ENCODE measurements at regions not wholly inside any gene's neighbourhood (a gene's known extent, or its start where the extent isn't known, plus 50 kb on each side); places are given as distances from the start of the nearest gene placed in this dataset.
A peak's percentile ranks its signal among the peaks of the same experiment; 100 is the strongest.

- DNase-seq, result no peak
- H3K9me3 ChIP-seq (replicated peaks; ENCODE audit: control insufficient read depth, low read depth, low read length), result no peaks in the 10 kb centered on the region
- WGBS (ENCODE audit: insufficient coverage), result no CpG with 5 or more reads among the region's 1 CpG
Observed at GRCh38 chr1:103218821-103219220, 110.5 kb upstream of the COL11A1 start.

GRCh38 chr1:103218369-103218768, 110.0 kb upstream of the COL11A1 start:
- Histone ChIP-seq H3K9me3 (replicated peaks; ENCODE audit: control insufficient read depth, low read depth, low read length) (no peaks in the 10 kb centered on the region), H3K27ac (ENCODE audit: low read length) (no peak overlapping the region), H3K27me3 (ENCODE audit: control insufficient read depth, insufficient read depth, low read length) (no peaks in the 10 kb centered on the region), H3K4me3 (ENCODE audit: low read length) (no peak overlapping the region), H3K4me1 (ENCODE audit: control insufficient read depth, insufficient read depth, low read length) (no peaks in the 10 kb centered on the region), H3K36me3 (ENCODE audit: control insufficient read depth, insufficient read depth, low read length) (no peaks in the 10 kb centered on the region)
- DNase-seq, result peak; percentile 66

More at GRCh38 chr1:103218821-103219220, 110.5 kb upstream of the COL11A1 start:
- Histone ChIP-seq H3K4me3 (ENCODE audit: low read length) (no peak overlapping the region), H3K36me3 (ENCODE audit: control insufficient read depth, insufficient read depth, low read length) (no peaks in the 10 kb centered on the region), H3K27ac (ENCODE audit: low read length) (no peak overlapping the region), H3K4me1 (ENCODE audit: control insufficient read depth, insufficient read depth, low read length) (no peaks in the 10 kb centered on the region), H3K27me3 (ENCODE audit: control insufficient read depth, insufficient read depth, low read length) (no peaks in the 10 kb centered on the region)

GRCh38 chr1:103211073-103211472, 102.8 kb upstream of the COL11A1 start:
- no CpG with 5 or more reads among the region's 1 CpG for WGBS (ENCODE audit: insufficient coverage)
- Histone ChIP-seq H3K36me3 (ENCODE audit: control insufficient read depth, insufficient read depth, low read length) (no peaks in the 10 kb centered on the region), H3K4me3 (ENCODE audit: low read length) (no peak overlapping the region), H3K9me3 (replicated peaks; ENCODE audit: control insufficient read depth, low read depth, low read length) (no peaks in the 10 kb centered on the region), H3K27ac (ENCODE audit: low read length) (no peak overlapping the region), H3K4me1 (ENCODE audit: control insufficient read depth, insufficient read depth, low read length) (no peaks in the 10 kb centered on the region), H3K27me3 (ENCODE audit: control insufficient read depth, insufficient read depth, low read length) (no peaks in the 10 kb centered on the region)
- DNase-seq, result no peak

- DNase-seq, result no peak
- Histone ChIP-seq H3K4me3 (ENCODE audit: low read length) (no peak overlapping the region), H3K27me3 (ENCODE audit: control insufficient read depth, insufficient read depth, low read length) (no peaks in the 10 kb centered on the region), H3K9me3 (replicated peaks; ENCODE audit: control insufficient read depth, low read depth, low read length) (no peaks in the 10 kb centered on the region), H3K27ac (ENCODE audit: low read length) (no peak overlapping the region), H3K4me1 (ENCODE audit: control insufficient read depth, insufficient read depth, low read length) (no peaks in the 10 kb centered on the region), H3K36me3 (ENCODE audit: control insufficient read depth, insufficient read depth, low read length) (no peaks in the 10 kb centered on the region)
- WGBS (ENCODE audit: insufficient coverage), result no CpG with 5 or more reads among the region's 2 CpGs
Observed at GRCh38 chr1:103208844-103209243, 100.5 kb upstream of the COL11A1 start.

GRCh38 chr1:103199001-103199400, 90.7 kb upstream of the COL11A1 start:
- no peak for DNase-seq
- Histone ChIP-seq H3K27me3 (ENCODE audit: control insufficient read depth, insufficient read depth, low read length) (no peaks in the 10 kb centered on the region), H3K36me3 (ENCODE audit: control insufficient read depth, insufficient read depth, low read length) (no peaks in the 10 kb centered on the region), H3K4me3 (ENCODE audit: low read length) (no peak overlapping the region), H3K4me1 (ENCODE audit: control insufficient read depth, insufficient read depth, low read length) (no peaks in the 10 kb centered on the region), H3K27ac (ENCODE audit: low read length) (no peak overlapping the region), H3K9me3 (replicated peaks; ENCODE audit: control insufficient read depth, low read depth, low read length) (no peaks in the 10 kb centered on the region)
- no CpG with 5 or more reads among the region's 1 CpG for WGBS (ENCODE audit: insufficient coverage)

GRCh38 chr1:103198076-103198475, 89.8 kb upstream of the COL11A1 start:
- Histone ChIP-seq H3K27ac (ENCODE audit: low read length) (no peak overlapping the region), H3K27me3 (ENCODE audit: control insufficient read depth, insufficient read depth, low read length) (no peaks in the 10 kb centered on the region), H3K4me1 (ENCODE audit: control insufficient read depth, insufficient read depth, low read length) (no peaks in the 10 kb centered on the region), H3K4me3 (ENCODE audit: low read length) (no peak overlapping the region), H3K9me3 (replicated peaks; ENCODE audit: control insufficient read depth, low read depth, low read length) (no peaks in the 10 kb centered on the region), H3K36me3 (ENCODE audit: control insufficient read depth, insufficient read depth, low read length) (no peaks in the 10 kb centered on the region)
- no peak for DNase-seq
- WGBS (ENCODE audit: insufficient coverage), result no CpG with 5 or more reads among the region's 2 CpGs

GRCh38 chr1:103197216-103197615, 88.9 kb upstream of the COL11A1 start:
- no peak overlapping the region for H3K27ac ChIP-seq (ENCODE audit: low read length)
- no CpG with 5 or more reads among the region's 2 CpGs for WGBS (ENCODE audit: insufficient coverage)
- H3K36me3 ChIP-seq (ENCODE audit: control insufficient read depth, insufficient read depth, low read length), result no peaks in the 10 kb centered on the region
- no peaks in the 10 kb centered on the region for H3K27me3 ChIP-seq (ENCODE audit: control insufficient read depth, insufficient read depth, low read length)
- H3K4me3 ChIP-seq (ENCODE audit: low read length), result no peak overlapping the region
- DNase-seq, result no peak
- no peaks in the 10 kb centered on the region for H3K4me1 ChIP-seq (ENCODE audit: control insufficient read depth, insufficient read depth, low read length)
- no peaks in the 10 kb centered on the region for H3K9me3 ChIP-seq (replicated peaks; ENCODE audit: control insufficient read depth, low read depth, low read length)

GRCh38 chr1:103194984-103195383, 86.7 kb upstream of the COL11A1 start:
- no peaks in the 10 kb centered on the region for H3K27me3 ChIP-seq (ENCODE audit: control insufficient read depth, insufficient read depth, low read length)
- no peak overlapping the region for H3K27ac ChIP-seq (ENCODE audit: low read length)
- H3K36me3 ChIP-seq (ENCODE audit: control insufficient read depth, insufficient read depth, low read length), result no peaks in the 10 kb centered on the region
- no peak overlapping the region for H3K4me3 ChIP-seq (ENCODE audit: low read length)
- no peaks in the 10 kb centered on the region for H3K9me3 ChIP-seq (replicated peaks; ENCODE audit: control insufficient read depth, low read depth, low read length)
- H3K4me1 ChIP-seq (ENCODE audit: control insufficient read depth, insufficient read depth, low read length), result no peaks in the 10 kb centered on the region
- no CpG with 5 or more reads among the region's 4 CpGs for WGBS (ENCODE audit: insufficient coverage)
- peak; percentile 11 for DNase-seq

GRCh38 chr1:103194060-103194459, 85.7 kb upstream of the COL11A1 start:
- Histone ChIP-seq H3K4me1 (ENCODE audit: control insufficient read depth, insufficient read depth, low read length) (no peaks in the 10 kb centered on the region), H3K27me3 (ENCODE audit: control insufficient read depth, insufficient read depth, low read length) (no peaks in the 10 kb centered on the region), H3K36me3 (ENCODE audit: control insufficient read depth, insufficient read depth, low read length) (no peaks in the 10 kb centered on the region), H3K9me3 (replicated peaks; ENCODE audit: control insufficient read depth, low read depth, low read length) (no peaks in the 10 kb centered on the region), H3K4me3 (ENCODE audit: low read length) (no peak overlapping the region), H3K27ac (ENCODE audit: low read length) (no peak overlapping the region)
- DNase-seq, result no peak

- H3K27me3 ChIP-seq (ENCODE audit: control insufficient read depth, insufficient read depth, low read length), result no peaks in the 10 kb centered on the region
- no peaks in the 10 kb centered on the region for H3K9me3 ChIP-seq (replicated peaks; ENCODE audit: control insufficient read depth, low read depth, low read length)
- no peaks in the 10 kb centered on the region for H3K4me1 ChIP-seq (ENCODE audit: control insufficient read depth, insufficient read depth, low read length)
- no peaks in the 10 kb centered on the region for H3K36me3 ChIP-seq (ENCODE audit: control insufficient read depth, insufficient read depth, low read length)
- no peak for DNase-seq
- WGBS (ENCODE audit: insufficient coverage), result no CpG with 5 or more reads among the region's 2 CpGs
- no peak overlapping the region for H3K27ac ChIP-seq (ENCODE audit: low read length)
- no peak overlapping the region for H3K4me3 ChIP-seq (ENCODE audit: low read length)
Observed at GRCh38 chr1:103191327-103191726, 83.0 kb upstream of the COL11A1 start.

- WGBS (ENCODE audit: insufficient coverage), result 88% methylated on average over 1 of the region's 2 CpGs
- Histone ChIP-seq H3K36me3 (ENCODE audit: control insufficient read depth, insufficient read depth, low read length) (no peaks in the 10 kb centered on the region), H3K4me1 (ENCODE audit: control insufficient read depth, insufficient read depth, low read length) (no peaks in the 10 kb centered on the region), H3K27ac (ENCODE audit: low read length) (no peak overlapping the region), H3K27me3 (ENCODE audit: control insufficient read depth, insufficient read depth, low read length) (no peaks in the 10 kb centered on the region), H3K9me3 (replicated peaks; ENCODE audit: control insufficient read depth, low read depth, low read length) (no peaks in the 10 kb centered on the region), H3K4me3 (ENCODE audit: low read length) (no peak overlapping the region)
- no peak for DNase-seq
Observed at GRCh38 chr1:103190766-103191165, 82.4 kb upstream of the COL11A1 start.

Data from muscle of leg (tissue), 3 donors.